GM18502 (cell line): ENCODE measurements at regions not wholly inside any gene's neighbourhood (a gene's known extent, or its start where the extent isn't known, plus 50 kb on each side); places are given as distances from the start of the nearest gene placed in this dataset.
"Not testable (repeated sequence)": the region's sequence is repeated elsewhere in the genome, so short reads cannot be mapped to it uniquely, and the experiment has no call there.

Experiments
- ATAC-seq: cut with Tn5 transposase; IDR thresholded peaks from one replicate; pipeline ENCODE4 v1.9.1; 2021; ENCODE audit warnings: mild to moderate bottlenecking; ENCODE audit not compliant: unreplicated experiment, poor library complexity

DNA sequence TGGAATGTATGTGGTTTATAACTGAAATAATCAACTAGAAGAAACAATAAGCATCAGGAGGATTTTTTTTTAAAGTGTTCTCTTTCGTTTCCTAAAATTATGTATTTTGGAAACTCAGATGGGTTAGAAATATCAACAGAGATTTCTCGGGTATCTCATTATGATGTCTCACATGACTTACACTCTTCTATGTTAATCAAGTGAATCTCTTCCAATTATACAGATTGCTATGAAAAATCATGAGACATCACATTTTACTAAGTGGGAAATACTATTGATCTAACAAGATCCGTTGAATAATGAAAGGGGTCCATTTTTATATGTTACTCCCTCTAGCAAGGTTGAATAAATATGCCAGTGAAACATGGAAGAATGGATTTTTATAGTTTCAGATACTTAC, 54.7 kb upstream of the NRIP1 start:
- no peak for ATAC-seq

DNA sequence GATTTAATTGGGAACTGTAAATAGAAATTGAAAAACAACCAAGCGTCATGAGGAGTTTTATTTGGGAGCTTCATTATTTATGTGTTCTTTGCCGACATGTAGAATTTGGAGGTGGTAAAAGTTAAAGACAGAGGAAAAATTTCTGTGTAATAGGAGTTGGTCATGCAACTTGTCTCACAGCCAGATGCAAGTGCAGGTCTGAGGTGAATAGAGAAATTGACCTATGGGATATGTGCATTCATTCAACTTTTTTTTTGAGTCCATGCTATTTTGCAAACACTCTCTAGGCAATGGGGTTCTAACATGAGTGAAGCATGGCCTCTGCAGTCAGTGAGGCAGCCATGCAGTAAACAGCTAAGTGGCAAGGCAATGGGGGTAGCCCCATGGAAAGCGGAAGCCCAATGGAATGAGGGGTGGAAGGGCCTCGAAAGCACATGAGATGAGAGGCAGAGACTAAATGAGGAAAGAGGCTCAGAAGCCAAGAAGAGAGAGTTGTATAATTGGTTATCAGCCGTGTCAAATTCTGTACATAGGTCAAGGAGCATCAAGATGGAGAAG, 56.4 kb upstream of the NRIP1 start:
- no peak for ATAC-seq

GRCh38 chr21:15121655-15122120, 56.9 kb upstream of the NRIP1 start:
- no peak for ATAC-seq

DNA sequence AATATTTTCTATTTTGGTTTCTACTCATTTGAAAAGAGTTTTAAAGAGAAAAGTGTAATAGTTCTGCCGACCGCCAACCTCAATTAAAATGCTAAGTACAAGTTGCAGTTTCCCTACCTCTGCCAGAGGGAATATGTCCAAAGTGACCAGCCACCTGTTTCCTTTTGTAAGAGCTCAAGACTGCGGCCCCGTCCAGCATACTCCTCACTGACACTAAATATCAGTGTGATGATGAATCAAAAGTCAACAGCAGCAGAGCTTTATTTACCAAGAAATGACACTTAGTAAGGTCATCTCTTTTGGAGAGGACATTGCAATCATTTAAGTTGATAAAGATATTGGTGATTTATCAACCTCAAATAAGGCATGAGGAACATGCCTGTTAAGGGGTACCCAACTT, 57.4 kb upstream of the NRIP1 start:
- ATAC-seq: no peak

GRCh38 chr21:15124731-15125130, 59.9 kb upstream of the NRIP1 start:
- no peak for ATAC-seq

DNA sequence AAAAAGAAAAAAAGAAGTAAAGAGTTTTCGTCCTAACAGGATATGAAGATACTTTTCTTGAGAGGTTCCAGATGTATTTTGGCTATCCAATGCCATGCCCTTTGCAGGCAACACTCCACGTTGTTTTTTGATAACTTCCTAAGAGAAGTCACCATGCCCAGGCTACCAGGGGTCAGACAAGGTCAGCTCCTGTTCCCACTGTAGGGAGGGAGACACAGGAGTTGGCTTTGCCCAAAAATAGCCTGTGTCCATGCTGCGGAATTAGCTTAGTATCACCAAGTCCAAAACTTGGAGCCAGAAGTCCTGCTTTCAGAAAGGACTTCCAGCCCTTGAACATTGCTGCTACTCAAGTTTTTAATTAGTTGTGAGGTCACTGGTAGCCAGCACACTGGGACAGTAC, 62.1 kb upstream of the NRIP1 start:
- no peak for ATAC-seq

GRCh38 chr21:15127437-15127836, 62.6 kb upstream of the NRIP1 start:
- no peak for ATAC-seq

GRCh38 chr21:15128267-15128666, 63.5 kb upstream of the NRIP1 start:
- no peak for ATAC-seq

- not testable (repeated sequence) for ATAC-seq
These were observed 63.9 kb upstream of the NRIP1 start for GRCh38 chr21:15128714-15129113.

DNA sequence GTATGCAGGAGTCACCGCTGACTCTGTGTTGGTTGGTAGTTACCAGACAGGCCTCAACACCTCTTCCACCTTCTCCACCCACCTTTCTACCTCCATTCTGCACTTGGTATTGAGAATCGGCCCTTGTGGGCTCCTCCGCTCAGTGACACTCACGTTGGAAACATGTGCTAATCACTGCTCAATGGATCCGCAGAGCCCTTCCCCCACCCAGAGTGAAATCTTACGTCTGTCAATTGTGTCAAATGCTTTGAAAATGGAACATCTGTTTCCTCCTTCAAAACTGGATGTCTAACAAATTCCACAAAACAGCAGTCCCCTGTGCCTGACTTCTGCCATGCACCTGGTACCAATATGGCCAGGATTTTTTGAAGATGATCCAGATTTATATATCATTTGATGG, 65.5 kb upstream of the NRIP1 start:
- ATAC-seq: no peak

GRCh38 chr21:15130751-15131150, 66.0 kb upstream of the NRIP1 start:
- ATAC-seq: no peak

- ATAC-seq: no peak
These were observed 68.0 kb upstream of the NRIP1 start for GRCh38 chr21:15132781-15133180.

DNA sequence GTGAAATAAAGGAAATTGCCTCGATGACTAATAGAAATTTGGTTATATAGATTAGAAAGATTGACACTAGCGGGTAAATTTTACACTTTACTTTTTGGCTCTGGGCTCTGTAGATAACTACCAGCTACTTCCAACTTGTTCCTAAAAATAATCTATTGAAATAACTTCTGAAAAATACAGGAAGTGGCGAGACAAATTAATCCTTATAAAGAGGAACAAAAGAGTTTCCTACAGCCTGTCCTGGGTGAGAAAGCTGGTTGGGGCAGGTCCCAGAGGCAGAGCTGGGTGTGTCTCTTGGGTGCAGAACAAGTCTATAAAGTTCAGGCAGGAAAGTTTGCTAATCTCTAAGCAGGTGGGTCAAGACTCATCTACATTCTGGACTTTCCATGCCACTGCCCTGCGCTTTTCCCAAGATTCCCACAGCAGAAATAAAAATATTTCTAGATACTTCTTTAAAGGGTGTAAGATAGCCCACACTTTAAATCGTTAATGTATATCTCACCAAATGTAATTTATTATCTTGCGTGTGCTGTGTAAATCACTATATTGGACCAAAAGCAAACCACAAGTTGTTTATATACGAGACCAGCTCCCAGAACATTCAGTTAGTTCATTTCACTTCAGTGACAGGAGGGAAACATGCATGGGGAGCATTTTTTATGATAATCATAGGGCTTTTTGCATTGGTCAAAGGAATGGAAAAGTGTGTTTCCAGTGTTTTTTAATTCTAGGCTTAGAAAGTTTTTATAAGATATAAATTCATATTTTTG, 70.1 kb upstream of the NRIP1 start:
- ATAC-seq: no peak

GRCh38 chr21:15135867-15136629, 71.2 kb upstream of the NRIP1 start:
- no peak for ATAC-seq

- ATAC-seq: no peak
These were observed 73.7 kb upstream of the NRIP1 start for GRCh38 chr21:15138490-15138889.

GRCh38 chr21:15139898-15140297, 75.1 kb upstream of the NRIP1 start:
- ATAC-seq: no peak

DNA sequence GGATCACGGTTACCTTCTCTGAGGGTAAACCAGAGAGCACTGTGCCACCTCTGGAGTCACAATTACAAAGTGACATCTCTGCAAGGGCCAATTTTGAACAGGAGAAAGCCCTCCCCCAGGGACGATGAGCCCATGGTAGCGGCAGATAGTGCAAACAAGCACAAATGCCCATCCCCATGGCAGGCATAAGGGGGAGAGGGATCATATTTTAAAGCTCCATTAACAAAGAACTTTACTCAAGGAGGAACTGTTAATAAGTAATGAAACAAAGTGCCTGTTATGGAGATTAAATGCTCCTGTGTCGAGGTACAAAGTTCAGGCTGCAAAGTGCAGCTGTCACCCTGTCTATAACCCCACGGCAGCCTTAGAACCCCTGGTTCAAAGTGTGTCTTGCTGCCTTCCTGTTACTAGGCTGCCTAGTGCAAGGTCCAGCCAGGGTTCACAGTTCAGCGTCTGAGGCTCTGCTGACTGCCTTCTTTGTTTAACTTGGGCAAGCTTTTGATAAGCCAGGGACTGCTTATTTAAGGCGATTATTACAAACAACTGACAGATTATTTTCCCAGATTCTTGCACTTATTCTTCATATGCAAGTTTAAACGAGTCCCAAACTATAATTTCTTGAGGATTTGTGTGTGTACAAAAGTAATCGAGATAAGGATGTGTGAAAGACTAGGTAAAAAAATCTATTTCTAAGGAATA, 75.7 kb upstream of the NRIP1 start:
- ATAC-seq: no peak

DNA sequence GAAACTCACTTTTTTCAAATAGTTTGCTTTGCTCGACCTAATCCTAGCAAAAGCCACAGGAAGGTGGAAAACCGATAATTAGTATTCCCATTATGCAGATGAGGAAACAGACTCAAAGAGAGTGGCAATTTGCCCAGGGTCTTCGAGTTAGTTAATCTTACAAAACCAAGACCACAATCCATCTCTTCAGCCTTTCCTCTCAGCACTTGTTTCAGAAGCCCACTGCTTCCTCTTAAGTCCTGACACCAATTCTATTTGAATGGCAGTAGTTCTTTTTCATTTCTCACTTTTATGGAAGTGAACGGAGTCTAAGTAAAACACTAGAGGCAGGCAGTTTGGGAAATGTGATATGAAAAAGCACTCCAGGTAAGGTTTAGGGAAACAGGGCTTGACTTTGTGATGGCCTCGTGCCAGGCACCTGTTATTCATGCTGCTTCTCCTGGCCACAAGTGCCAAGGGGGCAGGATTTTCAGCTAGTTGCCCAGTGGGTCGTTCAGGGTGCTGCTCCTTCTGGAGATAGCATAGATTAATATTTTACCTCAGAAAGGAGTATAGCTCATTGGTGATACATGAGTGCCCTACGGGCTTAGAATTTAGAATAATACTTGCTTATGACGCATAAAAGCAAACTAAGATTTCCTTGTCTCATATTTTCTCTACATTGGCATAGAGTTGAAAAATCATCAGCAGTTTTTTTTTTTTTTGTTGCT, 76.6 kb upstream of the NRIP1 start:
- ATAC-seq: no peak

GRCh38 chr21:15144026-15144425, 79.2 kb upstream of the NRIP1 start:
- no peak for ATAC-seq

DNA sequence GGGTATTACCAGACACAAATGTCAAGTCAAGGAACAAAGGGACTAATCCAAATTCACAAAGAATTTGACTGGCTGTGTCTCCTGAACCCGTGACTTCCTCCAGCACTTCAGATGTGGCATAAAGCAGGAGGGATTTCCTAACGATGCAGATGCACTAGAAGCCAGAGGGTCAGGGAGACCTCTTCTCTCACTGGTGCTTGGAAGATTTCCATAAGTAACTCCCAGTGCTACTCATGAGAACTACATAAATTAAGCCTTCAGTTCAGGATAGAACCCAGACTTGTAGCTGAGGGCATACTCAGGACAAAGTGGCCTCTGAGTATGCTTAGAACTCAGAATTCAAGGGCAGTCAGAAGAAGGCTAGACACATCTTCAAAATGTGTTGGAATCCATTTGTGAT, 83.6 kb upstream of the NRIP1 start:
- no peak for ATAC-seq
